HepG2 (cell line): ENCODE measurements at regions not wholly inside any gene's neighbourhood (a gene's known extent, or its start where the extent isn't known, plus 50 kb on each side); places are given as distances from the start of the nearest gene placed in this dataset.

Source experiments
- ARID5B ChIP-seq: IDR thresholded peaks from 2 replicates; pipeline ENCODE4 v1.4.0; 2020; ENCODE audit warnings: mild to moderate bottlenecking, missing genetic modification reagents
- FOSL2 ChIP-seq: sonication (generic); formaldehyde crosslinking; IDR thresholded peaks from 2 replicates; pipeline ENCODE4 v1.4.0; 2020; ENCODE audit warnings: missing genetic modification reagents
- FOXK2 ChIP-seq: fragments of 450-650 bp; IDR thresholded peaks from 2 replicates; pipeline ENCODE4 v1.6.1; 2016
- NFE2L1 ChIP-seq: sonication (generic); formaldehyde crosslinking; IDR thresholded peaks from 2 replicates; pipeline ENCODE4 v1.4.0; 2020; ENCODE audit warnings: missing genetic modification reagents, mild to moderate bottlenecking, borderline replicate concordance
- PREB ChIP-seq: sonication (generic); formaldehyde crosslinking; IDR thresholded peaks from 2 replicates; pipeline ENCODE4 v1.4.0; 2020; ENCODE audit warnings: missing genetic modification reagents
- TCF7 ChIP-seq: sonication (generic); IDR thresholded peaks from 2 replicates; pipeline ENCODE4 v1.6.1; 2016; ENCODE audit warnings: antibody characterized with exemption, low read depth
- ZKSCAN5 ChIP-seq: sonication (generic); formaldehyde crosslinking; IDR thresholded peaks from 2 replicates; pipeline ENCODE4 v1.5.1; 2020; ENCODE audit warnings: mild to moderate bottlenecking, missing genetic modification reagents
- ZNF776 ChIP-seq: sonication (generic); formaldehyde crosslinking; IDR thresholded peaks from 2 replicates; pipeline ENCODE4 v1.4.0; 2020; ENCODE audit warnings: mild to moderate bottlenecking, missing genetic modification reagents
- TF ChIP-seq, protein P1 (sequence below): sonication (generic); formaldehyde crosslinking; IDR thresholded peaks from 2 replicates; pipeline ENCODE4 v1.5.1; 2020; ENCODE audit warnings: mild to moderate bottlenecking, missing genetic modification reagents, borderline replicate concordance

DNA sequence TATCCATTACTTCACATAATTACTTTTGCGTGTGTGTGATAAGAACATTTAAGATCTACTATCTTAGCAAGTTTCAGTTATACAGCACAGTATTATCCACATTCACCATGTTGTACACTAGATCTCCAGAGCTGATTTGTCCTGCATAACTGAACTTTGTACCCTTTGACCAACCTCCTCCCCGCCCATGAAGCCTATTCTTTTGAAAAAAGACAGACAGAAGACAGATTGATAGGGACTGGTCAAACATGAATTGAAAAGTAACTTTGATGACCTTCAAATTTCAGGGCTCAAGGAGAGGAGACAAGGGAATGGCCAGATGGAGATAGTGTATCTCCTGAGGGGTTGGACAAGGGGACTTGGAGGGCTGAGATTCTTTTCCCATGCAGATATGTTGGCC lies 96.3 kb downstream of the CMC2 start (continued):
- TF ChIP-seq, protein P1, sequence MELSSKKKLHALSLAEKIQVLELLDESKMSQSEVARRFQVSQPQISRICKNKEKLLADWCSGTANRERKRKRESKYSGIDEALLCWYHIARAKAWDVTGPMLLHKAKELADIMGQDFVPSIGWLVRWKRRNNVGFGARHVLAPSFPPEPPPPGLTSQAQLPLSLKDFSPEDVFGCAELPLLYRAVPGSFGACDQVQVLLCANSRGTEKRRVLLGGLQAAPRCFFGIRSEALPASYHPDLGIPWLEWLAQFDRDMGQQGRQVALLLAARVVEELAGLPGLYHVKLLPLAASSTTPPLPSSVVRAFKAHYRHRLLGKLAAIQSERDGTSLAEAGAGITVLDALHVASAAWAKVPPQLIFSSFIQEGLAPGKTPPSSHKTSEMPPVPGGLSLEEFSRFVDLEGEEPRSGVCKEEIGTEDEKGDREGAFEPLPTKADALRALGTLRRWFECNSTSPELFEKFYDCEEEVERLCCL (CRISPR knock-in tag), result no peak
- peak; percentile 64 for TF ChIP-seq TCF7
- peak; percentile 4; the same call in 1 of the 2 replicates for TF ChIP-seq FOSL2 (CRISPR knock-in tag)
- TF ChIP-seq PREB, result no peak
- no peak for TF ChIP-seq FOXK2
- TF ChIP-seq ARID5B, result peak; percentile 78
- no peak for TF ChIP-seq NFE2L1
- no peak for TF ChIP-seq ZNF776 (CRISPR knock-in tag)
- no peak for TF ChIP-seq ZKSCAN5 (CRISPR knock-in tag)
